AG04450 (cell line): ENCODE measurements at regions not wholly inside any gene's neighbourhood (a gene's known extent, or its start where the extent isn't known, plus 50 kb on each side); places are given as distances from the start of the nearest gene placed in this dataset.

ENCODE experiments used
- CTCF ChIA-PET: fragments of 300-600, 350-600 bp; formaldehyde crosslinking; extraction: SDS; loops from one replicate; lab custom pipeline; 2022; ENCODE audit warnings: antibody characterized with exemption, inconsistent platforms; lab: Charles Lee
- POLR2A ChIA-PET: fragments of 350-600 bp; formaldehyde crosslinking; extraction: SDS; loops from one replicate; lab custom pipeline; 2021; ENCODE audit warnings: antibody characterized with exemption, inconsistent platforms; lab: Yijun Ruan, JAX
- DNase-seq: peaks from one replicate; pipeline ENCODE4 v3.0.0-alpha.2; 2011; ENCODE audit warnings: low read depth, low spot score
- H3K27ac ChIP-seq: one replicate; pipeline ENCODE4 v1.5.1; 2012; ENCODE audit warnings: low read depth, low read length, control low read depth
- H3K27me3 ChIP-seq: one replicate; pipeline ENCODE4 v1.6.0; 2012; ENCODE audit warnings: low read length; ENCODE audit not compliant: control insufficient read depth, insufficient read depth
- H3K4me3 ChIP-seq: 2 replicates; pipeline ENCODE4 v1.5.1; 2011; ENCODE audit warnings: mild to moderate bottlenecking, low read depth, low read length, control low read depth
- H3K9me3 ChIP-seq: 2 replicates; pipeline ENCODE4 v1.5.1; 2012; ENCODE audit warnings: low read length; ENCODE audit not compliant: control insufficient read depth, insufficient read depth
- TF ChIP-seq, protein P1 (sequence below): IDR thresholded peaks from 2 replicates; pipeline ENCODE4 v1.5.1; 2011; ENCODE audit warnings: low read depth, low read length, control low read depth, inconsistent platforms

GRCh38 chr9:1198085-1198484 lies 147.9 kb downstream of the DMRT2 start:
- TF ChIP-seq, protein P1, sequence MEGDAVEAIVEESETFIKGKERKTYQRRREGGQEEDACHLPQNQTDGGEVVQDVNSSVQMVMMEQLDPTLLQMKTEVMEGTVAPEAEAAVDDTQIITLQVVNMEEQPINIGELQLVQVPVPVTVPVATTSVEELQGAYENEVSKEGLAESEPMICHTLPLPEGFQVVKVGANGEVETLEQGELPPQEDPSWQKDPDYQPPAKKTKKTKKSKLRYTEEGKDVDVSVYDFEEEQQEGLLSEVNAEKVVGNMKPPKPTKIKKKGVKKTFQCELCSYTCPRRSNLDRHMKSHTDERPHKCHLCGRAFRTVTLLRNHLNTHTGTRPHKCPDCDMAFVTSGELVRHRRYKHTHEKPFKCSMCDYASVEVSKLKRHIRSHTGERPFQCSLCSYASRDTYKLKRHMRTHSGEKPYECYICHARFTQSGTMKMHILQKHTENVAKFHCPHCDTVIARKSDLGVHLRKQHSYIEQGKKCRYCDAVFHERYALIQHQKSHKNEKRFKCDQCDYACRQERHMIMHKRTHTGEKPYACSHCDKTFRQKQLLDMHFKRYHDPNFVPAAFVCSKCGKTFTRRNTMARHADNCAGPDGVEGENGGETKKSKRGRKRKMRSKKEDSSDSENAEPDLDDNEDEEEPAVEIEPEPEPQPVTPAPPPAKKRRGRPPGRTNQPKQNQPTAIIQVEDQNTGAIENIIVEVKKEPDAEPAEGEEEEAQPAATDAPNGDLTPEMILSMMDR = no peak
- no peak for DNase-seq
- CTCF ChIA-PET = no interaction called here
- Histone ChIP-seq H3K27me3 (no peaks in the 10 kb centered on the region), H3K9me3 (no peaks in the 10 kb centered on the region), H3K4me3 (no peak overlapping the region), H3K27ac (no peak overlapping the region)
- POLR2A ChIA-PET = no interaction called here

DNA sequence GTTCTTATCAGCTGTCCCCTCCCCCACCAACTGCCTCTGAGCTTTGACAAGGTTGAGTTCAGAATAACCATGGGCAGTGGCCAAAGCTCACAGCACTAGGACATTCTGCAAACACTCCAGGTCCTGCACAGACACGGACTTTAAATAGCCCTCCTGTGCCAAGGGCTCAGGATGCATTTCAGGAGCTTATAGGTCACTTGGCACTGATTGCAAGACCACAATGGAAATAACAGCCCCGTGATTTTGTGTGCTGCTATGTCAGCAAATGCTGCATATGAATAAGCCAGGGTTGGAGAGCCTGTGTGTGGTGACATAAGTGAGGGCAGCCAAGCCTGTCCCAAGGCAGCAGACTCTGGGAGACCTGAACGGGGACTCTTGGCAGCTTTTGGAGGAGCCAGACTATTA lies 150.7 kb downstream of the DMRT2 start:
- Histone ChIP-seq H3K27ac (no peak overlapping the region), H3K27me3 (no peaks in the 10 kb centered on the region), H3K4me3 (no peak overlapping the region), H3K9me3 (no peaks in the 10 kb centered on the region)
- CTCF ChIA-PET = interaction anchor here (0.6 kb wide), 1 partner anchor 11 kb away, joined by 6 read pairs; no protein-coding TSS in a partner anchor
- POLR2A ChIA-PET = no interaction called here
- TF ChIP-seq, protein P1 = no peak
- DNase-seq = no peak

- Histone ChIP-seq H3K4me3 (no peak overlapping the region), H3K27ac (no peak overlapping the region), H3K27me3 (no peaks in the 10 kb centered on the region), H3K9me3 (no peaks in the 10 kb centered on the region)
- no peak for DNase-seq
- TF ChIP-seq, protein P1 = no peak
- ChIA-PET CTCF (no interaction called here), POLR2A (no interaction called here)
These were observed 151.1 kb downstream of the DMRT2 start for GRCh38 chr9:1201262-1201661.

GRCh38 chr9:1201901-1202300 lies 151.7 kb downstream of the DMRT2 start:
- ChIA-PET POLR2A (no interaction called here), CTCF (no interaction called here)
- TF ChIP-seq, protein P1 = no peak
- Histone ChIP-seq H3K27ac (no peak overlapping the region), H3K9me3 (no peaks in the 10 kb centered on the region), H3K27me3 (no peaks in the 10 kb centered on the region), H3K4me3 (no peak overlapping the region)
- DNase-seq = no peak

DNA sequence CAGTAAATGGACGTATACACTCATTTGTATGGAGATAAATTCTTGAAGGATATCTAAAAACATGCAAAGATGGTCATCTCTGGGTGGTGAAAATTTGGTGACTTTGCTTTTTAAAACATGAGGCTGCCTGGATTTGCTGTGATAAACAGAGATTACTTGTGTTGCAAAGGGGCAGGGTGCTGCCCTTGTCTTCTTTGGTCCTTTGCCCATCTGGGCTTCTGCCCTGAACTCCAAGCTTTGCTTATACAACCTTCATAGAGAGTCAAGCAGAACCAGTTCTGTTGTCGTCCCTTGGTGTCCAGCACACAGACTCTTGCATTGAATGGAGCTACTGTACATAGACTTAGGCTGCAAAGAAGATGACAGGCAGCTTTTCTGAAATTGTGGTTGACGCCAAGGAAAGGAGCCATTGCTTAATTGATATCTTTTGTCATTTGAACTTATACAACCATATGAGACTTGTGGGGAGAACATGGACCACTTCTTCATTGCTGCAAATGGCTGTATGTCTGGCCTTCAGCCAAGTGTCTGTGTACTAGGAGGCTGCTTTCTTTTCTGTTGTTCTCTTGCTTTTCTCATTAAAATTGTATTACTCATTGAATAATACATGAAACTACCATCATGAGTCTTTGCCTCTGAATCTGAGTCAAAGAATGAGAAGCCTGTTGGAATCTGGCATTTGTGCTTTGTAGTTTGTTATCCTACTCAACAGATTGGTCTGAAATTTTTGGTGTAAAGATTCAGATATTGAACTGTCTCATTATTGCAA lies 152.5 kb downstream of the DMRT2 start:
- POLR2A ChIA-PET = no interaction called here
- H3K27me3 ChIP-seq = no peaks in the 10 kb centered on the region
- TF ChIP-seq, protein P1 = no peak
- H3K4me3 ChIP-seq = no peak overlapping the region
- no peak for DNase-seq
- CTCF ChIA-PET = no interaction called here
- no peak overlapping the region for H3K27ac ChIP-seq
- no peaks in the 10 kb centered on the region for H3K9me3 ChIP-seq
